PFSK-1 (cell line): ENCODE measurements at regions not wholly inside any gene's neighbourhood (a gene's known extent, or its start where the extent isn't known, plus 50 kb on each side); places are given as distances from the start of the nearest gene placed in this dataset.

Experiments used
- FOXP2 ChIP-seq: optimal IDR thresholded peaks from 2 replicates; pipeline ENCODE3; 2011; ENCODE audit warnings: borderline replicate concordance, control low read depth, inconsistent platforms; ENCODE audit not compliant: insufficient read depth; ENCODE audit errors: extremely low read length, extremely low read depth
- POLR2AphosphoS5 ChIP-seq: IDR thresholded peaks from 2 replicates; pipeline ENCODE4 v1.6.1; 2012; ENCODE audit warnings: low read depth, mild to moderate bottlenecking, control low read depth, low read length, moderate library complexity
- SIN3A ChIP-seq: IDR thresholded peaks from 2 replicates; pipeline ENCODE4 v1.6.1; 2012; ENCODE audit warnings: mild to moderate bottlenecking, low read length, moderate library complexity, borderline replicate concordance; ENCODE audit not compliant: insufficient read depth
- TAF1 ChIP-seq: IDR thresholded peaks from 2 replicates; pipeline ENCODE4 v1.6.1; 2012; ENCODE audit warnings: low read length, control low read depth, borderline replicate concordance; ENCODE audit not compliant: insufficient read depth
- TF ChIP-seq, protein P1 (sequence below), 2 experiments: IDR thresholded peaks; 2 replicates each; pipeline versions ENCODE4 v1.6.1 to v1.8.0; 2011 to 2012; ENCODE audit warnings: low read depth in 2 of 2, low read length in 2 of 2, control low read depth in 1 of 2, inconsistent platforms in 1 of 2, mild to moderate bottlenecking in 1 of 2, moderate library complexity in 1 of 2; ENCODE audit not compliant: insufficient read depth in 1 of 2

DNA sequence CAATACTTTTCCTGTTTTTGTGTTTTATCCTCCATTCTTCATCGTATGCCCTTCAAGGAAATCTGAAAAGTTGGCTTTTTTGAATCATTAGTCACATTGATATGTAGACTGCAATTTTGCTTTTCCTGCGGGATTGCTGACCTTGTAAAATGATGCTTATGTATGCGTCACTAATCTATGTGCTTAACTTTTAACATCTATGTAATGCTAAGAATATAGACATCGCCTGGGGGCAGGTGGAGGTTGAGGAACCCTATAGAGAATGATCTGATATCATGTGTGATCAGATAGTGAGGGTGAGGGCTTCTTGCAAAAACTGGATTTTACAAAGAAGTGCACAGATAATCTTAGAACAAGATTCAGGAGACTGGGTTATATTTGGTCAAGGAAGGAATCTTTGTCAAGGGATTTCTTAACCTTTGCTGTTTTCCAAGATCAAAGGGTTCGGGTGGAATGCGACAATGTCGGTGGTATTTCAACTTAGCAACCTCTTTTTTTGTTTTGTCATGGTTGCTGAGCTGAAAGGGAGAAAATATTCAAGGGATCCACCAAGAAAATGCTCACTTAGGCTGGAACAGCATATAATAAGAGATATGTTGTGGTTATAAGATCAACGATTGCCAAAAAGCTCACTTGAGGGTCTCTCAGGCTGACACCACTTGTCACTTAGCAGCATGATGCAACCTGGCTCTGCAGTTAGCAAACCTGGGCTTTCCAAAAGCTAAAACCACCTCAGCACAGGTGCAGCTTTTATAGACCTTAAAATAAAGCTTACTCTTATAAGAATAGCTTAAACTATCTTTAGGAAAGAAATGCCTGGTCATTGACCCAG, 70.6 kb upstream of the PUDP start:
- no peak for TF ChIP-seq FOXP2
- TF ChIP-seq TAF1, result no peak
- TF ChIP-seq, protein P1, sequence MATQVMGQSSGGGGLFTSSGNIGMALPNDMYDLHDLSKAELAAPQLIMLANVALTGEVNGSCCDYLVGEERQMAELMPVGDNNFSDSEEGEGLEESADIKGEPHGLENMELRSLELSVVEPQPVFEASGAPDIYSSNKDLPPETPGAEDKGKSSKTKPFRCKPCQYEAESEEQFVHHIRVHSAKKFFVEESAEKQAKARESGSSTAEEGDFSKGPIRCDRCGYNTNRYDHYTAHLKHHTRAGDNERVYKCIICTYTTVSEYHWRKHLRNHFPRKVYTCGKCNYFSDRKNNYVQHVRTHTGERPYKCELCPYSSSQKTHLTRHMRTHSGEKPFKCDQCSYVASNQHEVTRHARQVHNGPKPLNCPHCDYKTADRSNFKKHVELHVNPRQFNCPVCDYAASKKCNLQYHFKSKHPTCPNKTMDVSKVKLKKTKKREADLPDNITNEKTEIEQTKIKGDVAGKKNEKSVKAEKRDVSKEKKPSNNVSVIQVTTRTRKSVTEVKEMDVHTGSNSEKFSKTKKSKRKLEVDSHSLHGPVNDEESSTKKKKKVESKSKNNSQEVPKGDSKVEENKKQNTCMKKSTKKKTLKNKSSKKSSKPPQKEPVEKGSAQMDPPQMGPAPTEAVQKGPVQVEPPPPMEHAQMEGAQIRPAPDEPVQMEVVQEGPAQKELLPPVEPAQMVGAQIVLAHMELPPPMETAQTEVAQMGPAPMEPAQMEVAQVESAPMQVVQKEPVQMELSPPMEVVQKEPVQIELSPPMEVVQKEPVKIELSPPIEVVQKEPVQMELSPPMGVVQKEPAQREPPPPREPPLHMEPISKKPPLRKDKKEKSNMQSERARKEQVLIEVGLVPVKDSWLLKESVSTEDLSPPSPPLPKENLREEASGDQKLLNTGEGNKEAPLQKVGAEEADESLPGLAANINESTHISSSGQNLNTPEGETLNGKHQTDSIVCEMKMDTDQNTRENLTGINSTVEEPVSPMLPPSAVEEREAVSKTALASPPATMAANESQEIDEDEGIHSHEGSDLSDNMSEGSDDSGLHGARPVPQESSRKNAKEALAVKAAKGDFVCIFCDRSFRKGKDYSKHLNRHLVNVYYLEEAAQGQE (IDR thresholded peaks at IDR 0.05; ENCODE audit: insufficient read depth in 1 of 2, low read depth in 2 of 2, low read length in 2 of 2), result no peak
- no peak for TF ChIP-seq POLR2AphosphoS5
- no peak for TF ChIP-seq SIN3A
